GM12874 (cell line): ENCODE measurements at regions not wholly inside any gene's neighbourhood (a gene's known extent, or its start where the extent isn't known, plus 50 kb on each side); places are given as distances from the start of the nearest gene placed in this dataset.

ENCODE experiments used
- TF ChIP-seq, protein P1 (sequence below): IDR thresholded peaks from 2 replicates; pipeline ENCODE4 v1.5.1; 2011; ENCODE audit warnings: low read depth, mild to moderate bottlenecking, control low read depth, low read length, moderate library complexity; ENCODE audit not compliant: insufficient read depth

DNA sequence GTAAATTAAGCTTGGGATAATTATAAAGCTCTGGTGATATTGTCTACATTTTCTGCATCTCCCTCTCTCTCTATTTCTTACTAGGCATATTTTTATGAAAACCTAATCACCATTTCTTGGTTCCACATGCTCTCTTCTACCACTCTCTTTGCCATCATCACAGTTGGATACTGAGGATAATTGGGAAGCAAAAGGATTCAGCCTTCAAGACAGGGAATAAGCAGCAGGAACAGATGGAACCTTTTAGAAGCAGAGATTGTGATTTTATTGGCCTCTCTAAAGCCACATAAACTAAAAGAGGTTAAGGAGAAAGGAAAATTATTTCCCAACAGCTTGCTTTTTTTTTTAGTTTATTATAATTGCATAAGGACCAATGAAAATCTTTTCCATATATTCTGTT lies 226.3 kb upstream of the SPHKAP start:
- TF ChIP-seq, protein P1, sequence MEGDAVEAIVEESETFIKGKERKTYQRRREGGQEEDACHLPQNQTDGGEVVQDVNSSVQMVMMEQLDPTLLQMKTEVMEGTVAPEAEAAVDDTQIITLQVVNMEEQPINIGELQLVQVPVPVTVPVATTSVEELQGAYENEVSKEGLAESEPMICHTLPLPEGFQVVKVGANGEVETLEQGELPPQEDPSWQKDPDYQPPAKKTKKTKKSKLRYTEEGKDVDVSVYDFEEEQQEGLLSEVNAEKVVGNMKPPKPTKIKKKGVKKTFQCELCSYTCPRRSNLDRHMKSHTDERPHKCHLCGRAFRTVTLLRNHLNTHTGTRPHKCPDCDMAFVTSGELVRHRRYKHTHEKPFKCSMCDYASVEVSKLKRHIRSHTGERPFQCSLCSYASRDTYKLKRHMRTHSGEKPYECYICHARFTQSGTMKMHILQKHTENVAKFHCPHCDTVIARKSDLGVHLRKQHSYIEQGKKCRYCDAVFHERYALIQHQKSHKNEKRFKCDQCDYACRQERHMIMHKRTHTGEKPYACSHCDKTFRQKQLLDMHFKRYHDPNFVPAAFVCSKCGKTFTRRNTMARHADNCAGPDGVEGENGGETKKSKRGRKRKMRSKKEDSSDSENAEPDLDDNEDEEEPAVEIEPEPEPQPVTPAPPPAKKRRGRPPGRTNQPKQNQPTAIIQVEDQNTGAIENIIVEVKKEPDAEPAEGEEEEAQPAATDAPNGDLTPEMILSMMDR, result no peak

DNA sequence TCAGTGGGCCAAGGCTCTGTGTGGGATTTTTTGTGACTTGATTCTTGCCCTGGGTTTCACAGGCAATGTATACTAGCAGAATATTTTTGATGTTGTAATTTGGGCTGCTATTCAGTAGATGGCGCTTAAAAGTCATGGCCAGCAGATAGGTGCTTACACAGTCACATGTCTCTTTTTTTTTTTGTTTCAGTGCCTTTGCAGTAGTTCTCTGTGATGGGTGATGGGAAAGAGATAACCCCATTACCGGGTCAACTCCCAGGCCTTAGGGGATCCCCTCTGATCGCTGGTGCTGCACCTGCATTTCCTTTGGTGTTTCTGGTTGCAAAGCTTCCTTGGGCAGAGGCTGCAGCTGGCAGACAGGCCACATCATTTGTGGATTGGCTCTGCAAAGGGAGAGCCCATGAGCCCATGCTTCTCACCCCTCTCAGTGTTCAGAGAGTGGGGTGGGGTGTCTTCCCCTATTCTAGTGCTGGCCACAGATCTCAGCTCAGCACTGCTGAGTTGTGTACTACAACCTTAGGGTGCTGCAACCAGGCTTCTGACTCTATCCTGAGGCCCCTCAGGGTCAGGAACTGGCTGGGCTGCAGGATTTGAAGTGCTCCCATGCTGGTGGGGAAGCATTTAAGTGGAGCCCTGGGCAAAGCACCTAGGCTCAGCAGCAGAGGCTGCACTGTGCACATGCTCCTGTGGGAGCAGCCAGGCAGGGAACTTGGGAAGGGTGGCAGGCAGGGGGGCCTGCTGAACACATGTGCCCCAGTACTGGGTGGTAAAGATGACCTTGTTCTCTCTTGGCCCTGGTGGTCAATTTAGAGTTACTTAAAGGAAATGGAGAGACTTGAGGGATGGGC lies 219.8 kb upstream of the SPHKAP start:
- TF ChIP-seq, protein P1, result peak; percentile 52

DNA sequence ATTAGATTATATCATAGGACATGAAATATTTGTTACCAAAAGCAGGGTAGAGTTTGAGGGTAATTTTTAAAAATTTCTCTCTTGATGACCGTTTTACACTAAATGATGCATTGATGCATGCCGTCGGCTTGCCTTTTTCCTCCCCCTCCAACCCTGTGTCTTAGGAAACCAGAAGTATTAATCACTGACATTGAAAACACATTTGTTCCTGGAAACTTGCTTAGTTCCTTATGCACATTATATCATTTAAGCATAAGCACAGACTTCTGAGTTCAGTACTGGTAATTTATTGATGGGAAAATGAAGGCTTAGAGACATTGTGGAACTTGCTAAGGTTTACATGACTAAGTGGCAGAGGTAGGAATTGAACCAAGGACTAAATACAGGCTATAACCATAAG lies 206.3 kb upstream of the SPHKAP start:
- TF ChIP-seq, protein P1, result no peak

DNA sequence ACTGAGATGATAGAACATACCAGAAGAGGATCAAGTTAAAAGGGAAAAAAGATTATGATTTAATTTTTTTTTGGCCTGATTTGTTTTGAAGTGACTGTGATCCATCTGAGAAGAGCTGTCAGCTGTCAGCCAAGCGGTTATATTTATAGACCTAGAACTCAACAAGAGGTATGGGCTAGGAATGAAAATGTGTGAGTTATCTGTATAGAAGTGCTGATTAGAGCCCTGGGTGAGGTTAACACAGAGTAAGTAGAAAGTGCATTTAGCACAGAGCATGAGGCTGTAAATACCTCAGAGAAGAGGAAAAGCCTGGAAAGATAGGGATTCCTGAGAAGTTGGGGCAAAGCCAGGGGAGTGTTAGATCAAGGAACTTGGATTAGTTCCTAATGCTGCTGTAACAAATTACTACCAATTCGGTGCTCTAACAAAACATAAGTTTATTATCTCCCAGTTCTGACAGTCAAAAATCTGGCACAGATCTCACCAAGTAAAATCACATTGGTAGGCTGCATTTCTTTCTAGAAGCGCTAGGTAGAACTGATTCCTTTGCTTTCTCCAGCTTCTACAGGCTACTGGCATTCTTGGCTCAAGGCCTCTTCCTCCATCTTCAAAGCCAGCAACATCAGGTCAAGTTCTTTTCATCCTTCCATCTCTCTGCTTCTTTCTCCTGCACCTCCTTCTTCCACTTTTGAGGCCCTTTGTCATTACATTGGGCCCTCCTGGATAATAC lies 197.4 kb upstream of the SPHKAP start:
- TF ChIP-seq, protein P1, result no peak

DNA sequence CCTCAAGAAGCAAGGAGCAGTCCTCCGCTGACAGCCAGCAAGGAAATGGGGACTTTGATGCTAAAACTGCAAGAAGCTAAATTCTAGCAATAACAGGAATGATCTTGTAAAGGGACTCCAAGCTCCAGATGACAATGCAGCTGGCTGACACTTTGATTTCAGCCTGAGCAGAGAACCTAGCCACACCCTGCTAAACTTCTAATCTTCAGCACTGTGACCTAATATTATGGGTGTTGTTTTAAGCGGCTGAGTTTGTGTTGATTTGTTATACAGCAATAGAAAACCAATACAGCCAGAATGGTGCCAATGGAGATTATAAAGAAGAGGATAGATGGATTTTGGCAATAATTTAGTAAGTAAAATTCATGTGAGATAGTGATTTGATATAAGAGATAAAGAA lies 196.7 kb upstream of the SPHKAP start:
- TF ChIP-seq, protein P1, result no peak

DNA sequence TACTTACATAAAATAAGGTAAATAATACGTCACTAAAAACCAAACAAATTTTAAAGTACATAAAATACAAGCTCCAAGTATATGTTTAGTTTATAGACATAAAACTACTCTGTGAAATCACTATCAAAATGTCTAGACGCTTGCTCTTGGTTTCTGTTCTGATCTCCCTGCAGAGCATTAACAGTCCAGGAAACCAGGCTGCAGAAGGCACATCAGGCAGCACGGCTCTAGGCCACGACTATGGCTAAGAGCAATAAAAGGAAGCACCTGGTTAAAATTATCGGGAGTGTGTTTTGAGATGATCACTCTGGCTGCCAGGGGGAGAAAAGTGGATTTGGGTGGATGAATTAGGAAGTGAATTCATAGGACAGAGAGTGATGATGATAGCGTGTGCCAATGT lies 196.0 kb upstream of the SPHKAP start:
- TF ChIP-seq, protein P1, result no peak

DNA sequence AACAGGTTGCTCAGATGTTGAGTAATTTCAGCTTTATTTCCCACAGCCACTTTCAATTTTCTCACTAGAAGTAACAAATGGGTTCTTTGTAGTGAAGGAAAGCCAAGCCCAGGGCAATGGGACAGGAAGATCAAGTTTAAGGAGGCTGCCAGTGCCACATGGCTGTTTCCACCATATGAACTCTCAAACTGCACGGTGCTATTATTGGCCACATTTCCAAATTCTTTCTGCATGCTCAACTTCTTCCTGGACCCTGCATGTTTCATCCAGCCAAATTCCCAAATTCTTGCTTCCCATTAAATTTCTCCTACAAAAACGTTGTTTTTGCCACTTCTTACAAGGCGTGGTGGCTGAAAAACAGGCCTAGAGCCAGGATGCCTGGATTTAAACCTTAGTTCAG lies 193.3 kb upstream of the SPHKAP start:
- TF ChIP-seq, protein P1, result no peak
